HG02763 (cell line): ENCODE measurements at regions not wholly inside any gene's neighbourhood (a gene's known extent, or its start where the extent isn't known, plus 50 kb on each side); places are given as distances from the start of the nearest gene placed in this dataset.

Source experiments
- ATAC-seq: cut with Tn5 transposase; IDR thresholded peaks from one replicate; pipeline ENCODE4 v1.9.1; 2021; ENCODE audit warnings: mild to moderate bottlenecking, moderate library complexity; ENCODE audit not compliant: unreplicated experiment

DNA sequence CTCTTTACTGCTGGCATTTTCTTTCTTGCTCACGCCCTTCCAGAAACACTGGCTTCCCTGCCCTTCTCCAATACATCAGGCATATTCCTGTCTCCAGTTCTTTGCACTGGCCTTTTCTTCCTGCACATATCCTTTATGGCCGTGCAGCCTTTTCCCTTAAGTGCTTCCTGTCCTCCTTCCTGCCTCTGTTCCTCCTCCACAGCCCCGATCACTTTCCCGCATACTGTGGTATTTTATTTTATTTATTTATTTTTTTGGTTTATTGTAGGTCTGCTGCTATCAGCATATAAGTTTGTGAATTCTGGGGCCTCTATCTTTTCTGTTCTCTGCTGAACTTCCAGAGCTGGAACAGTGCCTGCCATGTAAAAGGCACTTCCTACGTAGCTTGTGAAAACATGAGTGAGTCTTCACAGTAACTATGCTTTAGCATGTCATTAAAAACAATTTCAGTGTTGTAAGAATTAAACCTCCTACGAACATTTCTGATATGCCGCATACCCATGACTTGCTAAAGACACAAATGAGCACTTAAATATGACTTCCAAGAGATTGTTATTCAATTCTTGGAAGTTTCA, 289.1 kb downstream of the TRIB2 start:
- ATAC-seq = no peak

GRCh38 chr2:13006426-13006825, 289.7 kb downstream of the TRIB2 start:
- no peak for ATAC-seq

DNA sequence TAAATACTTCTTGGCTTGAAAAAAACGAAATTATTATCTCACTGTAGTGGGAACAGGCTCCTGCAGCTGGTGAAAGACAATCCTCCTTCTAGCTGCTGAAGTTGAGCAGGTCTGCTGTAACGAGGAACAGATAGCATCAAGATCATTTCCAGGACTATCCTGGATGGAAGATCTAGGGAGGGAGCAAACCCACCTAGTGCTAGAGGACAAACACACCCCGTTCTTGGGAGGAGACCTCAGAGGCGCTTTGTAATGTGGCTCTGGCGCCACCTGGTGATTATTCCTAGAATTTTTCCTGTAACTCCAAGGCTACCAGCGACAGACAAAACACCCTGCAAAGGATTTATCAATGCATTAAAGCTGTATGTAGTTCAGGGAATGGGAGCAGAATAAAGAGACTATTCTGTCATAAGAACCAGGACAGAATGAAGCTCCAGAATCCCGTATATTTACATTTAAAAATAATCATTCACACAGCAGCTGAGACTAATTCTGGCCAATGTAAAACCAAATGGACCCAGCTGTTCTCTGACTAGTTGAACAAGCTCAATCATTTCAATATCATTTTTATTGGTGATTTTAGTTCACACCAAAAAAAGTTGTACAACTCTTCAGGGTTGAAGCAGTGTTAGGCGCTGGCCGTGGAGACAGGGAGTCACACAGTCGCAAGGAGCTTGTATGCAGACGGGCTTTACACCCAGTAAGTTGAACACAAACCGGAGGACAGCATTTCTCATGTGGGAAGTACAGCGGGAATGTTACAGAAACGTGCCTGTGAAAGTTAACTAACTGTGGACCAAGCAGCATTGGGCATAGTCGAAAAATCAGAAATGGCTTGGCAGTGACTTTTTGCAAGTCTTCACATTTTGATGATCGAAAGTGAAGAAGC, 290.3 kb downstream of the TRIB2 start:
- ATAC-seq = peak; percentile 71

DNA sequence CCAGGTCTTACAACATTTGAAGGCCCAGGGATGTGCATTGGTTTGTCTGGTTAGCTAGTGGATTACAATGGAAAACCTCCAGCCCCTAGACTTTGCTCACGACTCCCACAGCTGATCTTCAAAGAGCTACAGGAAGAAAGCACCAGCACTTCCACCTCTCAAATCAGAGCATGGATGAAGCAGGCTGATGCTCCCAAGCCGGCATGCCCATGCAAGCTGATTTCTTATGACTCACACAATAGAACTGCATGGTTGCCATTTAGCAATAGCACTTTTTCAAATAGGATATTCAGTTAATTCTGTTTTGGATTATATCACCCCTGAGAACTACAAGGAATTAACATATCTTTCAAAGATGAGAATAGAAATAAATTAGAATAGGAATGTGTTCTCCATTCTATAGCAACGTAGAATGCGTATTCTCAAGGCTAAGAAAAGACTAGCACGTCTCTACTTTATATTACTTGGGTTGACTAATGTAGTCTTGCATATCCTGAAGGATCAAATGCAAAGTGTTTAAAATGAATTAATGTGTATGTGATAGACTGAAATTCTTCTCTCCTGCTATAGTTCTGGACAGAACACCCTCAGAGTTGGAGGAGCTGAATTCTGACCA, 292.4 kb downstream of the TRIB2 start:
- ATAC-seq = no peak

DNA sequence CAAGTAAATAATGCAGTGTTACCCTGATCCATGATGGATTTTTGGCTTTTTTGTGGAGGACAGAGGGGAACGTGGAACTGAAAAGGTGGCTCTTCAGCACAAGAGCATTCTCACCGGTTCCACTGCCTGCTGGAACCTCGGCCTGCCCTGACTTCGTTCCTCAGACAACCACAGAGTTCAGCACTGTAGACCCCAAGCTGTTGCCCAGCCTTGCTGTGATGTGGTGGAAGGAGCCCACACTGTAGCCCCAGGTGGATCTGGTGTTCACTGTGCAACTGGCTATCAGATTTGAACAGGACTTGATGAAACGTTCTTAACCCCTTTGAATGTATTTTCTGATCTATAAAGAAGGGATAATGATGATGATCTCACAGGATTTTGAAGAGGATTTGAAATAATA, 293.5 kb downstream of the TRIB2 start:
- no peak for ATAC-seq

GRCh38 chr2:13014783-13015182, 298.0 kb downstream of the TRIB2 start:
- no peak for ATAC-seq

DNA sequence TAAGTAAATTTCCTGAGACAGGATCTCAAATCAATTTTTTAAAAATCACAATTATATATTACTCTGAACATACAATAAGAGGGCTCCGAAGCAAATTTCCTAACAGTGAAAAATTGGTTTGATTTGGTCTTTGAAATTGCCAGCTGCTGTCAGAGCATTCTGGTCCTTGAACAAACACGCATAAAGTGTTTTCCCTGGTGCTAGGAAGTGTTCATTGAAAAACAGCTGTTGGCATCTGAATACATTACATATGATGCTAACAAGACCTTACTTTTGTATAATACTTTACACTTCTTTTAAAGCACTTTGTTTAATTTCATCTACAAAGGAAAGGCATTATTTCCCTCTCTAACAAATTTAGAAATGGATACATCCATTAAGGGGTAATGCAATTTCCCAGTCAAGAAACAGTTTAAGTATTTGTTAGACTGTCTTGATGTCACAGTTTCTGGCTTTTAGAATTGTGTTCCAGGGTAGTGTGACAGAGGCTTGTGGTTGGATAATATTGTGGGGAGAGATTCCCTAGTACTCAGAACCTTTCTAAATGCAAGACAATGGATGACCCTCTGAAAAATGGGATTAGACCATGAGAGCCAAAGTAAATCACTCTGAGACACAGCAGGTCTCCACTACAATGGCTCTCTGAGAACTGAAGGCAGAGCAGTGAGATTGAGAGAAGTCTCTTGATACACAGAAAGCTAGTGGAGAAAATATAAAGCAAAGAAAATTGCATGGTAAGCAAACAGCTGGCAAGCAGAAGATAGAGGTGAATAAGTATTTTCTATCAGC, 299.0 kb downstream of the TRIB2 start:
- no peak for ATAC-seq

DNA sequence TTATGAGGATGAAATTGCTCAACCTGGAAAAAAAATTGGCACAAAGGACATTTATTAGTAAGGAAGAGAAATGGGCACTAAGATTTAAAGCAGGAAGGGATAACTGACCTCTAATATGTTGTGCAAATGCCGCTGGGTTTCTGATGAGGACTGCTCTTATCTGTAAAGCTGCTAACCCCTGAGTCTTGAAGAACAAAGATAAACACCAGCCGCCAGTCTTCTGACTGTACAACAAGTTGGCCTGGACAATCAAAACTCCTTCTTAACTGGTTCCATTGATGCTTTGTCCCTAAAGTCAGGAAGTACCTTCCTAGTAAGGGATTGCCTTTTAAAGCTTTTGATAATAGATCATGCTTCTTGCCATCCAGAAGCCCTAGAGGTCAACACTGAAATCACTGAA, 301.8 kb downstream of the TRIB2 start:
- no peak for ATAC-seq

- no peak for ATAC-seq
Observed at GRCh38 chr2:13019781-13020180, 303.0 kb downstream of the TRIB2 start.

DNA sequence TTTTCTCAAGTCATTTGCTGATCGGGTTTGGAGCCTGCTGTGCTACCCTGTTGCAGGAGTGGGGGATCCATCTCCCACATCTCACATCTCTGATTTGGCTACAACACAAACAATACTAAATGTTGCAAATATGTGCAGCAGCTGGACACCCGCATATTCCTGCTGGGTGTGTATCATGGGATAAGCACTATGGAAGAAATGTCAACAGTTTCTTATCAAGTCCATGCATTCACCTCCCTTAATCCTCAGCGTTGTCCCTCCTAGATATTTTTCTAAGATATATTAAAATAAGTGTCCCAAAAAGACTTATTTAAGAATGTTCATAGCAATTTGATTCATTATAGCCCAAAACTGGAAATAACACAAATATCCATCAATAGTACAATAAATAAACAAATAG, 303.7 kb downstream of the TRIB2 start:
- no peak for ATAC-seq

DNA sequence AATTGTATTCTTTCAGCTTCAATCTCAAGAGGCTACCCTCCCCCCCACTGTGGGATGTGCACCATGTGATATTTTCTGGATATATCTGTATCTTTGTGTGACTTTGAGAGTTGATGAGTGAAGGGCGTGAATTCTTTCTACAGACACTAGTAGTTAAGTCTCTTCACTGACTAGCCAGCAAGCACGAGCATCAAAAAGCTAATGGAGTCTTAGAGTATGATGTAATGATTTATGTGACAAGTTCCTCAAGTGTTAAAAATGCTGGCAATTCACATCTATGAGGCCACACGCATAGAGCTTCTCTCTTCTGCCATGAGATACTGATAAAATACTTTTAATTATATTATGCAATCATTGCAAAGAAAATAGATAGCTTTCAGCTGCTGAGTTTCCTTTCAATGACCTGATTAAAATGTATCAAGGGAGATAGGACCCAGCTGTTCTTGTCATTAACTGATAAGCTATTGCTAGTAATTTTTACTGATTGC, 304.8 kb downstream of the TRIB2 start:
- ATAC-seq = no peak

- no peak for ATAC-seq
Observed at GRCh38 chr2:13030606-13031005, 313.9 kb downstream of the TRIB2 start.

GRCh38 chr2:13034861-13035260, 318.1 kb downstream of the TRIB2 start:
- no peak for ATAC-seq

GRCh38 chr2:13035866-13036265, 319.1 kb downstream of the TRIB2 start:
- no peak for ATAC-seq

- ATAC-seq = no peak
Observed at GRCh38 chr2:13040043-13040442, 323.3 kb downstream of the TRIB2 start.

- no peak for ATAC-seq
Observed at GRCh38 chr2:13046557-13047165, 329.9 kb downstream of the TRIB2 start.

- ATAC-seq = no peak
Observed at GRCh38 chr2:13050764-13051163, 334.0 kb downstream of the TRIB2 start.

DNA sequence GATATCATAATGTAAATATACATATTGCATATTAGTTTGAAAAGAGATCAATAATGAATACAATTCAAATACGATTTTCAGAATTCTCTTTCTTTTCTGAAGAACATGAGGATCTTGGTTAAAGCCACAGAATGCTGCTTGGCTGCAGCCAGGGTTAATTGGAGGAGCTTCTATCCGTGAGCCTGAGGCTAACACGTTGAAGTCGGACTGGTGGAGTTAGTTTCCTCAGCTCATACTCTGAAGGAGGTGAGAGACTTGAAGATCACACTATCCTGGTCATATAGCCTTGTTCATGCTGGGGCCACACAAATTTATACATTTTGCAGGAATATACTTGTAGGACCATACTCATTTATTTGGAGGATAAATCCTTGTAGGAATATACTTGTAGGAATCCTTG, 335.8 kb downstream of the TRIB2 start:
- ATAC-seq = no peak

GRCh38 chr2:13056259-13056843, 339.6 kb downstream of the TRIB2 start:
- ATAC-seq = no peak

DNA sequence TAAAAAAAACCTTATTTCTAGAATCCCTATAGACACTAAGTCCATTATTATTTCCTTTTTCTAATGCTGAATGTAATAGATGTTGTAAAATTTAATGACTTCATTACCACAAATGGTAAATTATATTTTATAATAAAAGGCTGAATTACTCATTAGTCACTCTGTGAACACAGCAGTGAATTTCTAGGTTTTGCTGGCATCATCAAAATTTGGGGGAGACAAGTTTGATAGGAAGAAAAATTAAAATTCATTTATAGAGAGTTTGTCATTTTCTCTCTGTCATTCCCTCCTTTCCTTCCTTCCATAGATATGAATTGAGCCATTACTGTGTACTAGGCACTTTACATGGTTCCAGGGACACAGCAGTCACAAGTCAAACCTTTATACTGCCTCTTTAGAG, 340.9 kb downstream of the TRIB2 start:
- ATAC-seq = no peak
